Activated T-cell treated with anti-CD3 and anti-CD28 coated beads, Interleukin-2, amount 50 U/mL, for 48 hours (primary cell): ENCODE measurements at regions not wholly inside any gene's neighbourhood (a gene's known extent, or its start where the extent isn't known, plus 50 kb on each side); places are given as distances from the start of the nearest gene placed in this dataset.
"Not testable (repeated sequence)": the region's sequence is repeated elsewhere in the genome, so short reads cannot be mapped to it uniquely, and the experiment has no call there.

Source experiments
- DNase-seq, 2 experiments: peaks; one replicate each; pipeline ENCODE4 v3.0.0-alpha.2; 2020

- not testable (repeated sequence) for DNase-seq
Measured at GRCh38 chr15:26114128-26114527, 251.0 kb upstream of the ATP10A start.

- no peak for DNase-seq
Measured at GRCh38 chr15:26113296-26113695, 250.2 kb upstream of the ATP10A start.

- no peak for DNase-seq
Measured at GRCh38 chr15:26109203-26109602, 246.1 kb upstream of the ATP10A start.

- no peak for DNase-seq
Measured at GRCh38 chr15:26106556-26106955, 243.4 kb upstream of the ATP10A start.

- DNase-seq: no peak
Measured at GRCh38 chr15:26103002-26103404, 239.9 kb upstream of the ATP10A start.

- no peak for DNase-seq
Measured at GRCh38 chr15:26102365-26102764, 239.2 kb upstream of the ATP10A start.

- no peak for DNase-seq
Measured at GRCh38 chr15:26101443-26101842, 238.3 kb upstream of the ATP10A start.

- no peak for DNase-seq
Measured at GRCh38 chr15:26098801-26099200, 235.7 kb upstream of the ATP10A start.

- DNase-seq: no peak
Measured at GRCh38 chr15:26097216-26097615, 234.1 kb upstream of the ATP10A start.

GRCh38 chr15:26096581-26096980 is 233.5 kb upstream of the ATP10A start:
- no peak for DNase-seq

GRCh38 chr15:26095710-26096330 is 232.7 kb upstream of the ATP10A start:
- DNase-seq: no peak

GRCh38 chr15:26091184-26091583 is 228.1 kb upstream of the ATP10A start:
- DNase-seq: no peak

- no peak for DNase-seq
Measured at GRCh38 chr15:26087881-26088280, 224.8 kb upstream of the ATP10A start.

- DNase-seq: no peak
Measured at GRCh38 chr15:26087395-26087794, 224.3 kb upstream of the ATP10A start.

- no peak for DNase-seq
Measured at GRCh38 chr15:26084771-26085170, 221.6 kb upstream of the ATP10A start.

- no peak for DNase-seq
Measured at GRCh38 chr15:26083896-26084295, 220.8 kb upstream of the ATP10A start.

- no peak for DNase-seq
Measured at GRCh38 chr15:26083457-26083856, 220.3 kb upstream of the ATP10A start.

GRCh38 chr15:26082221-26083109 is 219.3 kb upstream of the ATP10A start:
- DNase-seq: peak; percentile 96 to 97

GRCh38 chr15:26081758-26082220 is 218.7 kb upstream of the ATP10A start:
- no peak for DNase-seq

- DNase-seq: no peak
Measured at GRCh38 chr15:26075770-26076169, 212.6 kb upstream of the ATP10A start.

GRCh38 chr15:26073430-26074333 is 210.6 kb upstream of the ATP10A start:
- DNase-seq: peak; percentile 38 to 49

- no peak for DNase-seq
Measured at GRCh38 chr15:26070095-26070532, 207.0 kb upstream of the ATP10A start.

- DNase-seq: no peak
Measured at GRCh38 chr15:26069231-26069641, 206.1 kb upstream of the ATP10A start.
